GM19372 (cell line): ENCODE measurements at regions not wholly inside any gene's neighbourhood (a gene's known extent, or its start where the extent isn't known, plus 50 kb on each side); places are given as distances from the start of the nearest gene placed in this dataset.
A peak's percentile ranks its signal among the peaks of the same experiment; 100 is the strongest.
"Not testable (repeated sequence)": the region's sequence is repeated elsewhere in the genome, so short reads cannot be mapped to it uniquely, and the experiment has no call there.

ENCODE experiments used
- ATAC-seq: cut with Tn5 transposase; IDR thresholded peaks from one replicate; pipeline ENCODE4 v1.9.1; 2021; ENCODE audit warnings: mild to moderate bottlenecking, low read depth, moderate library complexity; ENCODE audit not compliant: unreplicated experiment

DNA sequence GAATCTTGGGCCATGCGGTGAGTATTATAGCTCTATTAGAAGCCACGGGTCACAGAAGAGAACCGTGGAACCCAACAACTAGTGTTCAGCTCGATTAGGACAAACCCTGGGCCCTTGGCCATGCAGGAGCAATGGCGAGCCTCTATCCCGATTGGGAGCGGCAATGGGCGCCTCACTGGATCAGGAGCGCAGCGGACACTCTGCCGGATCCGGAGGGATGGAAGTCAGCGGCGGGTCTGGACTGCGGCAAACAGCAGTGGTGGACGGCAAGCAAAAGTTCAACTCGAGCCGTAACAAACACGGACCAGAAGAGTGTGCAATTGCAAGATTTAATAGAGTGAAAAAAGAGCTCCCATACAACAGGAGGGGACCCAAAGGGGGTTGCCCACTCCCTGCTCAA lies 1481.9 kb downstream of the PCDH9 start:
- no peak for ATAC-seq

GRCh38 chr13:65746406-65746921 lies 1483.7 kb downstream of the PCDH9 start:
- no peak for ATAC-seq

GRCh38 chr13:65744836-65745235 lies 1485.3 kb downstream of the PCDH9 start:
- no peak for ATAC-seq

DNA sequence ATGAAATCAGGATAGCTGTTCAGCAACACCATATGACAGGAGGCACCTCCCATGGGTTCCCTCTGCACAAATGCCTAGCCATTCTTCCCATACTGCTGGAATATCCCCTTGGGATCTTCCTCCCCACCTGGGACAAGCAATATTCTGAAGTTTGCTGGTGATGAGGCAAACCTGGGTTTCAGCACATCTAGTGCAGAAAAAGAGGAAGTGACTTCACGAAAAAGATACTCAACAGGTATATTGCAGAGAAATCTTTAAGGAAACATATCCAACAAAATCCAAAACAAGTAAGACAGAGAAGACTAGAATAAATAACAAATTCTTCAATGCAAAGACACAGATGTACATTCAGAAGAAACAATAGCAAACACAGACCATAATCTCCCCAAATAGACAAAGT lies 1497.0 kb downstream of the PCDH9 start:
- no peak for ATAC-seq

GRCh38 chr13:65727070-65727469 lies 1503.1 kb downstream of the PCDH9 start:
- ATAC-seq, result no peak

- ATAC-seq, result no peak
Measured at GRCh38 chr13:65725006-65725405, 1505.1 kb downstream of the PCDH9 start.

GRCh38 chr13:65724226-65724625 lies 1505.9 kb downstream of the PCDH9 start:
- ATAC-seq, result no peak

DNA sequence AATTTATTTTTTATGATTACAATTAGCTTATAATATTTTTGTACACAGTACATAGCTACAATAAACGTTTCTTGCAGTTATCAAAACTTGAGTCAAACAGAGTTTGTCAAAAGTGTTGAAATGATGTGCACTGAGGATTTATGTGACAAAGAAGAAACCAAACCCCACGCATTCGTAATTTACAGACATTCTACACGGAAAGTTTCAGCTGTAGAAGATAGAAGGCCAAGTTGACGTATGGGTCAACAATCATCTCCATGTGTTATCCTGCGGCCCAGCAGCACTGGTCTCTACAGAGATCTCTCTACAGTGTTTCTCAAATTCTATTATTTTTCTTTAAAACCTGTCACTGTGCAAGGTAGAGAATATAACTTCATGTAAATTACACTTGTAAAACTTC lies 1507.6 kb downstream of the PCDH9 start:
- no peak for ATAC-seq

- ATAC-seq, result no peak
Measured at GRCh38 chr13:65719831-65720230, 1510.3 kb downstream of the PCDH9 start.

DNA sequence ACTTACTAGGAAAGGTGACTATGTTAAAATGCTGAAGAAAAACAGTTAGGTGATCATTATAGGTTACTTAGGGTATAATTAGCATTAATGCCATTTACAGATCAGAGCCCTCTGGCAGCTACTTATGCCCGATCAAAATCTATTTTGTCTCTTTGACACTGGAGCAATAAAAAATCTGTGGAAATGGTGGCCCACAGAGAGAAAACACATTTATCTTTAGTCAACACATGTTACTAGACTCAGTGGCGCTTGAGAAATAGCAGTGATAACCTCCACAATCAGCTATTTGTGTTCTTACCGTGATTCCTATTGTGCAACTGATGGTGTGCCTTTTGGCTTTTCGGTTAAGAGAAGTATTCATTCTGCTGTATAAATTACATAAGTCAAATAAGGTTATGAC lies 1519.6 kb downstream of the PCDH9 start:
- no peak for ATAC-seq

- ATAC-seq, result no peak
Measured at GRCh38 chr13:65697843-65698242, 1532.3 kb downstream of the PCDH9 start.

DNA sequence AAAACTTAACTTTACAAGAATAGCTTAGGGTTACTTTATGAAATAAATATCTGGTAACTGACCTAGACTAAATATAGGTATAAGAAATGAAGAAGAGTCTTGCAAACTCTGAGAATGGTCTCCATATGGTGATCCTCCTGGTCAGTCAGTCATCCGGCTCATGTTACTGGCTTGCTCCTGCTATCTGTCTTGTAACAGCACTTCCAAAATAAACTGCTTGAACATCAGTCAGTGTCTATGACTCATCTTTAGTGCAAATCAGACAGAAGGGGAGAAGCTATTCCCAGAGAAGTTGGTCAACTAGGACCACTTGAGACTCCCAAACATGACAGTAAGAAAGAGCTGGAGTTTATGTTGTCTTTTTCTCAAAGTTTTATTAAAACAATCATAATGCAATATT lies 1550.9 kb downstream of the PCDH9 start:
- no peak for ATAC-seq

DNA sequence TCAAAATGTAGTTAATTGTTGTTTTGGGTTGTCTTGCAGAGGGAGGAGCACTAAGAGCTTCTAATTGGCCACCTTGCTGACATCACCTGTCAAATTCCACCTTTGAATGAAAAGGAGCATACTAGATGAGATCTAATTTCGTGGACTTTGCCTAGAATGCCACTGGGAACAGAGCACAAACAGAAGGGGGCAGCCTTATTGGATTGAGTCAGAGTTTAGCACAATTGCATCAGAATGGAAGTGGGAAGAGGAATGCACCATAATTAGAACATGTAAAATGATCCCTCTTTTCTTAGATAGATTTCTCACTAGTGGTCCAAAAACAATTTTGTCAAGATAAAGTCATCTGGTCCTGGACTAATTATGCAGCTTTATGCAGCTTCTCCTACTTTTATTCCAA lies 1552.2 kb downstream of the PCDH9 start:
- no peak for ATAC-seq

- ATAC-seq, result not testable (repeated sequence)
Measured at GRCh38 chr13:65675383-65675782, 1554.8 kb downstream of the PCDH9 start.

GRCh38 chr13:65670014-65670625 lies 1560.0 kb downstream of the PCDH9 start:
- no peak for ATAC-seq

DNA sequence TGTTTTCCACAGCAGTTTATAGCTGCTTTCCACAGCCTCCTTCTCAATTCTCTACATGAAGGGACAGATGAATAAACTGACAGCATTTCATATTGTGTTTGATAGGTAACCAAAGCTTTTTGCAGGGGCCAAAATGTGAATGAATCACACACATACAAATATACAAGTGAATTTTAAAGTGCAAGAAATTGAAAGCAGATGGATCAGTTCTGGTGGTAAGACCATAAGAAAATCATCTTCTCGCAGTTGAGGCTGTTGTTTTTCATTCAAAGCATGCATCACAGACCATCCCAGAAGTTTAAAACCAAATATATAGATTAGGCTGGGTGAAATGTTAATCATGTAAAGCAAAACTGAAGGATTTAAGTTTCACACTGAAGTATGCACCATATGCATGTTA lies 1569.4 kb downstream of the PCDH9 start:
- no peak for ATAC-seq

- ATAC-seq, result no peak
Measured at GRCh38 chr13:65656740-65657329, 1573.3 kb downstream of the PCDH9 start.

DNA sequence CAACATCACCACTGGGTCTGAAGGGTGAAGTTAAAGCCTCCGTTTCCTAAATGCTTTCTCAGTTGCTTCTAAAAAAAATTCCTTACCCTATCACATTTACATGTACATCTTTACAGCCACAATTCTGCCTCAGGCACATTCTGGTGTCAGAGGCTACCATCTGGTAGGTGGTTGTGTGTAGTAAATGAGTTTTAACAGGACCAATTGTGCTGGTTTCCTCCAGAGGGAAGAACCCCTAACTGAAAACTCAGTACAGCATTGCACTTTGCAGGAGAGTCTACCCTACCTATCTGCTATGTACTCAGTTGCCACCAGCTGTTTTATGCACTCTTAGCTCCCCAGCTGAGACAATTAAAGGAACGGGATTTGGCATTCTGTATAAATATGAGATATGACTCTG lies 1576.5 kb downstream of the PCDH9 start:
- no peak for ATAC-seq

- no peak for ATAC-seq
Measured at GRCh38 chr13:65650321-65650720, 1579.8 kb downstream of the PCDH9 start.

DNA sequence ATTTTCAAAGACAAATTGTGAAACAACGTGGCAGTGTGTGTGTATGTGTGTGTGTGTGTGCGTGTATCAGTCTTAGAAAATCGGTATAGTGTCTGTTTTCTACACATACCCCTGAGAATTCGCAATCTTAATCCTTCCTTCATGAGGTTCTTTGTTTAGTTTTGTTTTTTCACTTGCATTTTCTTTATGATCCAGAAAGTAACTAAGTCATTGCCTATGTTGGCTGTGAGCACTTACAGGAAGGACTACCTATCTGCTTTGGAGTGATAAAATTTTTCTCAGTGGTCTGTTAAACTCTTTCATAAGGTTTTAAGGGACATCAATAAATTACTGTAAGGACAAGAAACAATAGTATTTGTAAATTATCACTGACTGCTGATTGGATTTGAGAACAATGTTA lies 1587.1 kb downstream of the PCDH9 start:
- no peak for ATAC-seq

DNA sequence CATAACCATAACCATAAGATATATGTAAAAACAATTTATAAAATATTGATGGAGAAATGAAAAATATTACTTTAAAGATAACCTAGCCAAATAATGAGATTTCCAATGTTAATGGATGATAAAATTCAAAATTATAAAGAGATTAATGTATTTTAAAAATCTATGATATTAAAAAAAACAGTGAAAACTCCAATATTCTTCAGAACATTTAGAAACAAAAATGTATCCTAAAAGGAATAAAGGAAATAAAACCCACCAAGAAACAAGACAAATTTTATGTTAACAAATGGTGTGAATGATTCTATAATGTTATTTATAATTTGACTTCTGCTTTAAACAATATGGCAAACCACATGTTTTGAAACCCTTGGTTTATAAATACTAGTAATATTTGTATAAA lies 1587.8 kb downstream of the PCDH9 start:
- no peak for ATAC-seq

- peak; percentile 82 for ATAC-seq
Measured at GRCh38 chr13:65638572-65639168, 1591.5 kb downstream of the PCDH9 start.
